GM23338 (cell line): ENCODE measurements at regions not wholly inside any gene's neighbourhood (a gene's known extent, or its start where the extent isn't known, plus 50 kb on each side); places are given as distances from the start of the nearest gene placed in this dataset.

Experiments used
- ATAC-seq: fragments of 200-7000 bp; cut with Tn5 transposase; 3 replicates; pipeline ENCODE4 v1.9.1; 2020
- DNase-seq: peaks from one replicate; pipeline ENCODE4 v3.0.0-alpha.2; 2015; ENCODE audit warnings: low spot score
- H2AFZ ChIP-seq: fragments of 200-600 bp; sonication (generic); 2 replicates; pipeline ENCODE4 v1.8.0; 2016; ENCODE audit warnings: antibody characterized with exemption, mild to moderate bottlenecking, moderate library complexity
- H3F3A ChIP-seq: fragments of 200-600 bp; sonication (generic); replicated peaks from 2 replicates; pipeline ENCODE4 v1.8.0; 2017; ENCODE audit warnings: antibody characterized with exemption, mixed run types, low read depth
- H3K27ac ChIP-seq: fragments of 200-600 bp; sonication (generic); 2 replicates; pipeline ENCODE4 v1.6.1; 2016; ENCODE audit warnings: low read depth
- H3K27me3 ChIP-seq: fragments of 200-600 bp; sonication (generic); 2 replicates; pipeline ENCODE4 v1.8.0; 2016; ENCODE audit warnings: mild to moderate bottlenecking, mixed run types, moderate library complexity; ENCODE audit not compliant: insufficient read depth
- H3K36me3 ChIP-seq: fragments of 200-600 bp; sonication (generic); 2 replicates; pipeline ENCODE4 v1.8.0; 2016; ENCODE audit warnings: mild to moderate bottlenecking; ENCODE audit not compliant: insufficient read depth
- H3K4me1 ChIP-seq: fragments of 200-600 bp; sonication (generic); 2 replicates; pipeline ENCODE4 v1.8.0; 2016; ENCODE audit warnings: mild to moderate bottlenecking, moderate library complexity; ENCODE audit not compliant: insufficient read depth
- H3K4me2 ChIP-seq: fragments of 200-600 bp; sonication (generic); 2 replicates; pipeline ENCODE4 v1.7.1; 2017; ENCODE audit warnings: mixed run types
- H3K4me3 ChIP-seq: fragments of 200-600 bp; sonication (generic); 2 replicates; pipeline ENCODE4 v1.6.1; 2016; ENCODE audit warnings: mixed run types
- H3K79me2 ChIP-seq: fragments of 200-600 bp; sonication (generic); replicated peaks from 2 replicates; pipeline ENCODE4 v1.8.0; 2017; ENCODE audit warnings: mild to moderate bottlenecking; ENCODE audit not compliant: insufficient read depth
- H3K9me2 ChIP-seq: fragments of 200-600 bp; sonication (generic); 2 replicates; pipeline ENCODE4 v1.8.0; 2017; ENCODE audit not compliant: insufficient read depth
- H4K20me1 ChIP-seq: fragments of 200-600 bp; sonication (generic); replicated peaks from 2 replicates; pipeline ENCODE4 v1.8.0; 2017; ENCODE audit warnings: mild to moderate bottlenecking; ENCODE audit not compliant: insufficient read depth
- H3K27ac Mint-ChIP-seq: 2 replicates; pipeline ENCODE4 v1.8.0; 2020; ENCODE audit warnings: inconsistent platforms, mild to moderate bottlenecking, moderate library complexity, mixed read lengths
- H3K27me3 Mint-ChIP-seq: 3 replicates; pipeline ENCODE4 v1.8.0; 2022; ENCODE audit warnings: low read depth, mild to moderate bottlenecking, moderate library complexity, mixed read lengths, inconsistent platforms; ENCODE audit not compliant: insufficient read depth, poor library complexity
- H3K36me3 Mint-ChIP-seq: 3 replicates; pipeline ENCODE4 v1.8.0; 2021; ENCODE audit warnings: low read depth, mild to moderate bottlenecking, inconsistent platforms, moderate library complexity, mixed read lengths
- H3K4me1 Mint-ChIP-seq: 3 replicates; pipeline ENCODE4 v1.8.0; 2020; ENCODE audit warnings: mild to moderate bottlenecking, inconsistent platforms, mixed read lengths
- H3K4me3 Mint-ChIP-seq: 3 replicates; pipeline ENCODE4 v1.8.0; 2021; ENCODE audit warnings: moderate library complexity, mild to moderate bottlenecking, inconsistent platforms, mixed read lengths
- H3K9me3 Mint-ChIP-seq: 3 replicates; pipeline ENCODE4 v1.8.0; 2020; ENCODE audit warnings: moderate library complexity, mild to moderate bottlenecking, inconsistent platforms, mixed read lengths
- CREB1 ChIP-seq: fragments of 250-450 bp; sonication (Bioruptor Pico); IDR thresholded peaks from 2 replicates; pipeline ENCODE4 v1.5.0; 2020; ENCODE audit warnings: low read depth, mild to moderate bottlenecking, moderate library complexity
- CTCF ChIP-seq, 2 experiments: fragments of 200-600 bp in 1 of 2; sonication (generic) in 1 of 2; conservative IDR thresholded peaks; 2 replicates each; pipeline versions ENCODE4 v1.5.1 to v1.6.1; 2016 to 2017; ENCODE audit warnings: antibody characterized with exemption in 2 of 2, low read depth in 2 of 2, mild to moderate bottlenecking in 2 of 2, moderate library complexity in 1 of 2
- EZH2 ChIP-seq: fragments of 200-600 bp; sonication (generic); IDR thresholded peaks from one replicate; pipeline ENCODE4 v1.8.0; 2017; ENCODE audit warnings: antibody characterized with exemption, mild to moderate bottlenecking, low read depth; ENCODE audit not compliant: unreplicated experiment
- JUNB ChIP-seq: IDR thresholded peaks from one replicate; pipeline ENCODE4 v1.6.1; 2016; ENCODE audit warnings: antibody characterized with exemption; ENCODE audit not compliant: unreplicated experiment
- POLR2AphosphoS5 ChIP-seq: IDR thresholded peaks from 2 replicates; pipeline ENCODE4 v1.6.1; 2016; ENCODE audit warnings: antibody characterized with exemption, low read depth
- STAT1 ChIP-seq: IDR thresholded peaks from one replicate; pipeline ENCODE4 v1.6.1; 2016; ENCODE audit warnings: antibody characterized with exemption; ENCODE audit not compliant: unreplicated experiment
- ZNF114 ChIP-seq: fragments of 250-450 bp; sonication (Bioruptor Pico); IDR thresholded peaks from 2 replicates; pipeline ENCODE4 v1.5.0; 2020; ENCODE audit warnings: mild to moderate bottlenecking, moderate library complexity
- TF ChIP-seq, protein P1 (sequence below): IDR thresholded peaks from 2 replicates; pipeline ENCODE4 v1.6.1; 2016; ENCODE audit warnings: antibody characterized with exemption
- TF ChIP-seq, protein P2 (sequence below): IDR thresholded peaks from one replicate; pipeline ENCODE4 v1.6.1; 2018; ENCODE audit warnings: antibody characterized with exemption; ENCODE audit not compliant: unreplicated experiment
- TF ChIP-seq, protein P3 (sequence below): fragments of 250-450 bp; sonication (Bioruptor Pico); IDR thresholded peaks from 2 replicates; pipeline ENCODE4 v1.5.0; 2020; ENCODE audit warnings: mild to moderate bottlenecking, moderate library complexity

- TF ChIP-seq, protein P1, sequence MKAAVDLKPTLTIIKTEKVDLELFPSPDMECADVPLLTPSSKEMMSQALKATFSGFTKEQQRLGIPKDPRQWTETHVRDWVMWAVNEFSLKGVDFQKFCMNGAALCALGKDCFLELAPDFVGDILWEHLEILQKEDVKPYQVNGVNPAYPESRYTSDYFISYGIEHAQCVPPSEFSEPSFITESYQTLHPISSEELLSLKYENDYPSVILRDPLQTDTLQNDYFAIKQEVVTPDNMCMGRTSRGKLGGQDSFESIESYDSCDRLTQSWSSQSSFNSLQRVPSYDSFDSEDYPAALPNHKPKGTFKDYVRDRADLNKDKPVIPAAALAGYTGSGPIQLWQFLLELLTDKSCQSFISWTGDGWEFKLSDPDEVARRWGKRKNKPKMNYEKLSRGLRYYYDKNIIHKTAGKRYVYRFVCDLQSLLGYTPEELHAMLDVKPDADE: no peak
- TF ChIP-seq CTCF (conservative IDR thresholded peaks at IDR 0.05; ENCODE audit: low read depth in 2 of 2) (no peak), POLR2AphosphoS5 (no peak), JUNB (no peak), EZH2 (no peak), ZNF114 (no peak), STAT1 (no peak)
Measured at GRCh38 chr6:167526465-167527368, 201.8 kb downstream of the TTLL2 start (continued).

- H3K4me3 ChIP-seq: no peak overlapping the region
- H3K36me3 Mint-ChIP-seq: peaks cover 10% of the 10 kb centered on the region
- H3K4me2 ChIP-seq: no peak overlapping the region
- DNase-seq: no peak
- H3K27ac Mint-ChIP-seq: no peak overlapping the region
- peaks cover 39% of the 10 kb centered on the region for H3K27me3 ChIP-seq
- peaks cover 12% of the 10 kb centered on the region for H3K9me3 Mint-ChIP-seq
- no peaks in the 10 kb centered on the region for H3K79me2 ChIP-seq
- peaks cover 41% of the 10 kb centered on the region for H3K27me3 Mint-ChIP-seq
- peaks cover 9% of the 10 kb centered on the region for H3K4me1 ChIP-seq
- H3K36me3 ChIP-seq: no peaks in the 10 kb centered on the region
- no peak for ATAC-seq
- H3K4me3 Mint-ChIP-seq: no peak overlapping the region
- no peaks in the 10 kb centered on the region for H4K20me1 ChIP-seq
- no peak overlapping the region for H2AFZ ChIP-seq
- H3F3A ChIP-seq: no peaks in the 10 kb centered on the region
- H3K4me1 Mint-ChIP-seq: peaks cover 22% of the 10 kb centered on the region
- no peak overlapping the region for H3K27ac ChIP-seq
- H3K9me2 ChIP-seq: peaks cover 5% of the 10 kb centered on the region; the same call in 1 of the 2 replicates
- TF ChIP-seq CREB1 (CRISPR knock-in tag) (no peak), STAT1 (no peak), EZH2 (no peak)
- TF ChIP-seq, protein P1: no peak
- TF ChIP-seq, protein P2, sequence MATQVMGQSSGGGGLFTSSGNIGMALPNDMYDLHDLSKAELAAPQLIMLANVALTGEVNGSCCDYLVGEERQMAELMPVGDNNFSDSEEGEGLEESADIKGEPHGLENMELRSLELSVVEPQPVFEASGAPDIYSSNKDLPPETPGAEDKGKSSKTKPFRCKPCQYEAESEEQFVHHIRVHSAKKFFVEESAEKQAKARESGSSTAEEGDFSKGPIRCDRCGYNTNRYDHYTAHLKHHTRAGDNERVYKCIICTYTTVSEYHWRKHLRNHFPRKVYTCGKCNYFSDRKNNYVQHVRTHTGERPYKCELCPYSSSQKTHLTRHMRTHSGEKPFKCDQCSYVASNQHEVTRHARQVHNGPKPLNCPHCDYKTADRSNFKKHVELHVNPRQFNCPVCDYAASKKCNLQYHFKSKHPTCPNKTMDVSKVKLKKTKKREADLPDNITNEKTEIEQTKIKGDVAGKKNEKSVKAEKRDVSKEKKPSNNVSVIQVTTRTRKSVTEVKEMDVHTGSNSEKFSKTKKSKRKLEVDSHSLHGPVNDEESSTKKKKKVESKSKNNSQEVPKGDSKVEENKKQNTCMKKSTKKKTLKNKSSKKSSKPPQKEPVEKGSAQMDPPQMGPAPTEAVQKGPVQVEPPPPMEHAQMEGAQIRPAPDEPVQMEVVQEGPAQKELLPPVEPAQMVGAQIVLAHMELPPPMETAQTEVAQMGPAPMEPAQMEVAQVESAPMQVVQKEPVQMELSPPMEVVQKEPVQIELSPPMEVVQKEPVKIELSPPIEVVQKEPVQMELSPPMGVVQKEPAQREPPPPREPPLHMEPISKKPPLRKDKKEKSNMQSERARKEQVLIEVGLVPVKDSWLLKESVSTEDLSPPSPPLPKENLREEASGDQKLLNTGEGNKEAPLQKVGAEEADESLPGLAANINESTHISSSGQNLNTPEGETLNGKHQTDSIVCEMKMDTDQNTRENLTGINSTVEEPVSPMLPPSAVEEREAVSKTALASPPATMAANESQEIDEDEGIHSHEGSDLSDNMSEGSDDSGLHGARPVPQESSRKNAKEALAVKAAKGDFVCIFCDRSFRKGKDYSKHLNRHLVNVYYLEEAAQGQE: no peak
- TF ChIP-seq, protein P3, sequence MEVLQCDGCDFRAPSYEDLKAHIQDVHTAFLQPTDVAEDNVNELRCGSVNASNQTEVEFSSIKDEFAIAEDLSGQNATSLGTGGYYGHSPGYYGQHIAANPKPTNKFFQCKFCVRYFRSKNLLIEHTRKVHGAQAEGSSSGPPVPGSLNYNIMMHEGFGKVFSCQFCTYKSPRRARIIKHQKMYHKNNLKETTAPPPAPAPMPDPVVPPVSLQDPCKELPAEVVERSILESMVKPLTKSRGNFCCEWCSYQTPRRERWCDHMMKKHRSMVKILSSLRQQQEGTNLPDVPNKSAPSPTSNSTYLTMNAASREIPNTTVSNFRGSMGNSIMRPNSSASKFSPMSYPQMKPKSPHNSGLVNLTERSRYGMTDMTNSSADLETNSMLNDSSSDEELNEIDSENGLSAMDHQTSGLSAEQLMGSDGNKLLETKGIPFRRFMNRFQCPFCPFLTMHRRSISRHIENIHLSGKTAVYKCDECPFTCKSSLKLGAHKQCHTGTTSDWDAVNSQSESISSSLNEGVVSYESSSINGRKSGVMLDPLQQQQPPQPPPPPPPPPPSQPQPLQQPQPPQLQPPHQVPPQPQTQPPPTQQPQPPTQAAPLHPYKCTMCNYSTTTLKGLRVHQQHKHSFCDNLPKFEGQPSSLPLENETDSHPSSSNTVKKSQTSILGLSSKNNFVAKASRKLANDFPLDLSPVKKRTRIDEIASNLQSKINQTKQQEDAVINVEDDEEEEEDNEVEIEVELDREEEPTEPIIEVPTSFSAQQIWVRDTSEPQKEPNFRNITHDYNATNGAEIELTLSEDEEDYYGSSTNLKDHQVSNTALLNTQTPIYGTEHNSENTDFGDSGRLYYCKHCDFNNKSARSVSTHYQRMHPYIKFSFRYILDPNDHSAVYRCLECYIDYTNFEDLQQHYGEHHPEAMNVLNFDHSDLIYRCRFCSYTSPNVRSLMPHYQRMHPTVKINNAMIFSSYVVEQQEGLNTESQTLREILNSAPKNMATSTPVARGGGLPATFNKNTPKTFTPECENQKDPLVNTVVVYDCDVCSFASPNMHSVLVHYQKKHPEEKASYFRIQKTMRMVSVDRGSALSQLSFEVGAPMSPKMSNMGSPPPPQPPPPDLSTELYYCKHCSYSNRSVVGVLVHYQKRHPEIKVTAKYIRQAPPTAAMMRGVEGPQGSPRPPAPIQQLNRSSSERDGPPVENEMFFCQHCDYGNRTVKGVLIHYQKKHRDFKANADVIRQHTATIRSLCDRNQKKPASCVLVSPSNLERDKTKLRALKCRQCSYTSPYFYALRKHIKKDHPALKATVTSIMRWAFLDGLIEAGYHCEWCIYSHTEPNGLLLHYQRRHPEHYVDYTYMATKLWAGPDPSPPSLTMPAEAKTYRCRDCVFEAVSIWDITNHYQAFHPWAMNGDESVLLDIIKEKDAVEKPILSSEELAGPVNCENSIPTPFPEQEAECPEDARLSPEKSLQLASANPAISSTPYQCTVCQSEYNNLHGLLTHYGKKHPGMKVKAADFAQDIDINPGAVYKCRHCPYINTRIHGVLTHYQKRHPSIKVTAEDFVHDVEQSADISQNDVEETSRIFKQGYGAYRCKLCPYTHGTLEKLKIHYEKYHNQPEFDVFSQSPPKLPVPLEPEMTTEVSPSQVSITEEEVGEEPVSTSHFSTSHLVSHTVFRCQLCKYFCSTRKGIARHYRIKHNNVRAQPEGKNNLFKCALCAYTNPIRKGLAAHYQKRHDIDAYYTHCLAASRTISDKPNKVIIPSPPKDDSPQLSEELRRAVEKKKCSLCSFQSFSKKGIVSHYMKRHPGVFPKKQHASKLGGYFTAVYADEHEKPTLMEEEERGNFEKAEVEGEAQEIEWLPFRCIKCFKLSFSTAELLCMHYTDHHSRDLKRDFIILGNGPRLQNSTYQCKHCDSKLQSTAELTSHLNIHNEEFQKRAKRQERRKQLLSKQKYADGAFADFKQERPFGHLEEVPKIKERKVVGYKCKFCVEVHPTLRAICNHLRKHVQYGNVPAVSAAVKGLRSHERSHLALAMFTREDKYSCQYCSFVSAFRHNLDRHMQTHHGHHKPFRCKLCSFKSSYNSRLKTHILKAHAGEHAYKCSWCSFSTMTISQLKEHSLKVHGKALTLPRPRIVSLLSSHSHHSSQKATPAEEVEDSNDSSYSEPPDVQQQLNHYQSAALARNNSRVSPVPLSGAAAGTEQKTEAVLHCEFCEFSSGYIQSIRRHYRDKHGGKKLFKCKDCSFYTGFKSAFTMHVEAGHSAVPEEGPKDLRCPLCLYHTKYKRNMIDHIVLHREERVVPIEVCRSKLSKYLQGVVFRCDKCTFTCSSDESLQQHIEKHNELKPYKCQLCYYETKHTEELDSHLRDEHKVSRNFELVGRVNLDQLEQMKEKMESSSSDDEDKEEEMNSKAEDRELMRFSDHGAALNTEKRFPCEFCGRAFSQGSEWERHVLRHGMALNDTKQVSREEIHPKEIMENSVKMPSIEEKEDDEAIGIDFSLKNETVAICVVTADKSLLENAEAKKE (CRISPR knock-in tag): no peak
Measured at GRCh38 chr6:167528239-167528638, 203.4 kb downstream of the TTLL2 start.
